ENCODE measurements at regions not wholly inside any gene's neighbourhood (a gene's known extent, or its start where the extent isn't known, plus 50 kb on each side); places are given as distances from the start of the nearest gene placed in this dataset.
"Not testable (repeated sequence)": the region's sequence is repeated elsewhere in the genome, so short reads cannot be mapped to it uniquely, and the experiment has no call there.

- no peak for DNase-seq (ENCODE audit: low spot score)
Observed at GRCh38 chr2:88925770-88926462, 234.4 kb downstream of the RPIA start.

GRCh38 chr2:88927128-88927527 lies 235.7 kb downstream of the RPIA start:
- no peak for DNase-seq (ENCODE audit: low spot score)

GRCh38 chr2:88930659-88931058 lies 239.2 kb downstream of the RPIA start:
- DNase-seq (ENCODE audit: low spot score): no peak

DNA sequence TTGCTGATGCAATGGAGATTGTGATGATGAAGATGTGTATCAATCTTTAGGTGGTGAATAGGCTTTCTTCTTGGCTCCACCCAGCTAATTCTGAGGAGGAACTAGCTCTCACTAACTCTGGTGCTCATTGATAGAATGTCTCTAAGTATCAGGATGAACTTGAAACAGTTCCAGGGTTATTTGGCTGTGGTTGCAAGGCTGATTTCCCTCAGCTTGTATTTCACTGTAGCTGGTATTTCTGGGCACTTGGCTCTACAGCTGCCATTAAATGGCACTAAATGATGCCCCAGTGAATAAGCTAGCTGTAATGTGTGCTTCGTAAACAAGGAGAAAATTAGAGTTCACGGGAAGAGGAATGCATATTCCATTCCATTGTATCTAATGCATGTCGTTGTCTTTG lies 241.2 kb downstream of the RPIA start:
- DNase-seq (ENCODE audit: low spot score): no peak

DNA sequence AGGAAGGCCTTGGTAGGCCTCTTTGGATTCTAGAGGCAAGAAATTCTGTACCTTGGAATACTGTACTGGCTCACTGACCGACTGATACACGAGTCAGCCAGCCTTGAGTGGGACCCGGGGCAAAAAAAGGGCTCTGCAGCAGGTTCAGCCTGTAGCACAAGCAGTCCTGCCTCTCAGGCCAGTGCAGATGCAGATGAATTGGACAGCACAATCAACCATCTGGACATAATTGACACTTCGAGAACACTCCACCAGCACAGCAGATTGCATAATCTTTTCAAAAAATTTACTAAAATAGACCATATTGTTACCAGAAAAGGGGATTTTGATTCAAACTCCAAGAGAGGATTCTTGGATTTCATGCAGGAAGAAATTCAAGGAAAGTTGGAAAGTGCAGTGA lies 241.6 kb downstream of the RPIA start:
- DNase-seq (ENCODE audit: low spot score): no peak

DNA sequence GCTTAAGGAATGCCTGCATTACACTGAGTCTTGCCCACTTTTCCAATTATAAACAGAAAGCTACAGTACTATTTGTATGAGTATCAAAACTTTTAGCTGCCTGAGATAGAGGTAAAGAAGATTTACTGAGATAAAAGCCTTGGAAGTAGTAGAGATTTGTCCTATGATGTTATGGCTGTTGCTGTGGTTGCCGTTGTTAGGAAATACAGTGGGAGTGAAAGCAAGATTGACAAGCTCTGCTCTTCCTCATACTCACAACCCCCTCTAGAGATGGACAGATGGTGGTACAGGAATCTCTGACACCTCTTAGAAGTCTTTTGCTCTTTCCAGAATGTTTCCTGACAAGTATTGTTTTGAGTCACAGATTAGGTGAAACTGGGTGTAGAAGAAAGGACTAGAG lies 242.5 kb downstream of the RPIA start:
- DNase-seq (ENCODE audit: low spot score): peak; percentile 62

DNA sequence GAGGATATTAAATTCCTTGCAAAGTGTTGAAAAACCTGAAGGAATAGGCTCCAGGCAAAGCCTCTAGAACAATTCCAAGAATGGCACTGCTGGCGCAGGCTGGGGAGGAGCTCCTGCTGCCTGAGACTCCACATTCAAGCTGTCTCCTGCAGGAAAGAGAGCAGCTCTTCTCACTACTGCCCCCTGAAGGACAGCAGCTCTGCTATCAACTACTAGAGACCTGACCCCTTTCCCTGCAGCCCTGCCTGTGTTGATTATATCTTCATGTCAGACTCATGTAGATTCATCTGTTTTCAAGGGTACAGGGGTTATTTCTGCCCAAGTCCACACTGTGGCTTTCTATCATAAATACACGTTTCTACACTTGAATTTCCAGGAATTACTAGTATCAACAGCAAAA lies 249.7 kb downstream of the RPIA start:
- peak; percentile 21 for DNase-seq (ENCODE audit: low spot score)

- DNase-seq (ENCODE audit: low spot score): no peak
Observed at GRCh38 chr2:88942798-88943197, 251.3 kb downstream of the RPIA start.

- DNase-seq (ENCODE audit: low spot score): no peak
Observed at GRCh38 chr2:88949336-88949735, 257.9 kb downstream of the RPIA start.

GRCh38 chr2:88950010-88950409 lies 258.5 kb downstream of the RPIA start:
- peak; percentile 37 for DNase-seq (ENCODE audit: low spot score)

- no peak for DNase-seq (ENCODE audit: low spot score)
Observed at GRCh38 chr2:88955607-88956006, 264.1 kb downstream of the RPIA start.

DNA sequence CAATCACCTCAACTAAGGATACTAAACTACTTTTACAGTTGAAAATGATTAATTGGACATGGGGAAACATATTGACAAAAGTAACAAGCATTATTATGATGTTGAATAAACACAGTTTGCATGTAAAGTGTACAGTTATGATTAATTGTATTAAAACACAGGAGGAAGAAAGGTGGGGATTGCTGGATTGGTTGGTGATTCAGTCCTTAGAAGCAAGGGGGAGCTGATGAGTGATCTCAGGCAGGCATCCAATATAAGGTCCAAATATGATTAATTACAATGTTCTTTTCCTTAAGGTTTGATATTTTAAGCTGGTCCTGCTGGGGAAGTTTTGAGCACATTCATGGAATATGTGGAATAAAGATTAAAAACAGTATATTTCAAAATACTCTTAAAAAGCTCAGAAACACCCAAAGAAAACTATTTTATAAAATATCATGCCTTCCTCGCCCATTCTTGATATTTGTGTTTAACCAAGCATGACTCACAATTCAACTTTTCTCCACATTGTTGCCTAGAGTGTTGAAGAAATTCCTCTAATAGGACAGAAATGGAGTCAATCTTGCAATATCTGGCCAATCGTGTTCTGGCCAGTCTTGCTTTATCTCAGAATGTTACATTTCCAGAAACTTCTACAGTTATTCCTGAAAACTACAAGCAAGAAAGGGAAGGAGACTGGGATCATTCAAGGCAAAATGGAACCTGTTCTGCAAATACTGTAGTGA lies 268.2 kb downstream of the RPIA start:
- DNase-seq (ENCODE audit: low spot score): peak; percentile 19

- peak; percentile 11 for DNase-seq (ENCODE audit: low spot score)
Observed at GRCh38 chr2:88961323-88961722, 269.9 kb downstream of the RPIA start.

DNA sequence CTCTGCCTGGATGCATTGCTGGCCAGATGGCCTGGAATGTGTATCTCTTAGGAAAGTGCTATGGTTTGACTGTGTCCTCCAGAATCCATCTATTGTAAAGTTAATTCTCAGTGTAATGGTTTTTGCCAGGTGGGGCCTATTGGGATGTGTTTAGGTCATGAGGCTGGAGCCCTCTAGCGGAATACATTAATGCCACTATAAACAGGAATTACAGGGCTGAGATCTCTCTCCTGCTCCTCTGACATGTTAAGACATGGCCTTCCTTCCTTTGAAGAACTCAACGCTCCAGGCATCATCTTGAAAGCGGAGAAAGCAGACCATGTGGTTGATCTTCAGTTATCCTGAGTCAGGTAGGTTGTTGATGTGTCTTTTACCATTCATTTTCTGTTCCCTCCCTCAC lies 276.4 kb downstream of the RPIA start:
- DNase-seq (ENCODE audit: low spot score): no peak

DNA sequence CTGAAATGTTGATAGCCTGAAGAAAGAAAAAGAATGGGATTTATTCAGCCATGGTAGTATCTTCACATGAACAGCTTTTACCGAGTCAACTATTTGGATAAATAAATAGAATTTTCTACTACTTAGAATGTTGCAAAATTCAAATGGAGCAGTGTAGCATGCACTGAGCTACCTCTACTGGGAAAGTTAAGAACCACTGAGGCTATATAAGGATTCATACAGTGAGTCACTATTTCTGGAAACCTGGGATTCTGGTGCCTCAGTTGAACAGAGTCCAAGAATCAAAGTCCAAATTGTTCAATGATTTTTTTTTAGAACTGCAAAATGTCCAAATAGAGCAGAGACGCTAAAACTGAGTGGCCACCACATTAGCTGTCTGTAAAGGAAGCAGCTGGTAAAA lies 286.5 kb downstream of the RPIA start:
- DNase-seq (ENCODE audit: low spot score): not testable (repeated sequence)

- DNase-seq (ENCODE audit: low spot score): not testable (repeated sequence)
Observed at GRCh38 chr2:88978446-88978845, 287.0 kb downstream of the RPIA start.

- DNase-seq (ENCODE audit: low spot score): not testable (repeated sequence)
Observed at GRCh38 chr2:88984079-88984478, 292.6 kb downstream of the RPIA start.

DNA sequence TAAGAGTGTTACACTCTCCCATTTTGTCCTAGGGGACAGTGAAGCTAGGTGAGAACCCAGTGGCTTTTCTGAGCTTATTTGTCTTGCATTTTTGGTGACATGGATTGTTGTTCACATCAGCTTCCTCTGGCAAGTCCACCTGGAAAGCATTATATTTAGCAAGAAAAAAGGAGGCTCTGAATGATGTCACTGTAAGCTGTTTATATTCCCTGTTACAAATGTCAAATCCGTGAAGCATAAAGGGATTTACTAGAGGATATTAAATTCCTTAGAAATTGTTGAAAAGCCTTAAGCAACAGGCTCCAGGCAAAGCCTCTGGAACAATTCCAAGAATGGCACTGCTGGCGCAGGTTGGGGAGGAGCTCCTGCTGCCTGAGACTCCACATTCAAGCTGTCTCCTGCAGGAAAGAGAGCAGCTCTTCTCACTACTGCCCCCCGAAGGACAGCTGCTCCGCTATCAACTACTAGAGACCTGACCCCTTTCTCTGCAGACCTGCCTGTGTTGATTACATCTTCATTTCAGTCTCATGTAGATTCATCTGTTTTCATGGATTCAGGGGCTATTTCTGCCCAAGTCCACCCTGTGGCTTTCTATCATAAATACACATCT lies 295.4 kb downstream of the RPIA start:
- peak; percentile 12 for DNase-seq (ENCODE audit: low spot score)

GRCh38 chr2:88988617-88989016 lies 297.1 kb downstream of the RPIA start:
- not testable (repeated sequence) for DNase-seq (ENCODE audit: low spot score)

- not testable (repeated sequence) for DNase-seq (ENCODE audit: low spot score)
Observed at GRCh38 chr2:88992819-88993218, 301.3 kb downstream of the RPIA start.

DNA sequence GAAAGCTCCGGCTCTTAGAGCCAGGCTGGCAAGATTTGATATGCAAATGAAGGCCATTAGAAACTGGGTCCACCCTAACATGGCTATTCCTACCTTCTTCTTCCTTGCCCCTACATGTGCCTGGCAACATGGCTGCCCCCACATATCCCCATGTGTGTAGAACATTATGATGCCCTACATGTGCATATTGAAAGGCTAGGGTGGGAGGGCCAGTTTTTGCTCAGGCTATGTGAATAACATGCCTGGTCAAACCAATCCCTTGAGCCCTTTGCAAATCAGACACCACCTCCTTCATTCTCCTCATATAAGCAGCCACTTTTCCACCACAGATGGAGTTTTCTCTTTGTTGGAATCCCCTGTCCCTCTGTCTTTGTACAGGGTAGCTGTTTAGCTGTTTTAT lies 303.4 kb downstream of the RPIA start:
- DNase-seq (ENCODE audit: low spot score): not testable (repeated sequence)

- not testable (repeated sequence) for DNase-seq (ENCODE audit: low spot score)
Observed at GRCh38 chr2:88996588-88996987, 305.1 kb downstream of the RPIA start.

DNA sequence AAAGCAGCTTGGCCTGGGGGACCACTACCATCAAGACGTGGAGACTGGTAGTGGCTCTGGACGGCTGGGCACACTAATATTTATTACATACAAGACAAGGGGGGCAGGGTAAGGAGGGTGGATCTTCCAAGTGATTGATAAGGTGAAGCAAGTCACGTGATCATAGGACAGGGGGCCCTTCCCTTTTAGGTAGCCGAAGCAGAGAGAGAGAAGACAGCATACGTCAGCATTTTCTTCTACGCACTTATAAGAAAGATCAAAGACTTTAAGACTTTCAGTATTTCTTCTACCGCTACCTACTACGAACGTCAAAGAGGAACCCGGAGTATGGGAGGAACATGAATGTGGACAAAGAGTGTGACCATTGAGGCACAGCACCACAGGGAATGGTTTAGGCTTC lies 307.9 kb downstream of the RPIA start:
- DNase-seq (ENCODE audit: low spot score): no peak

All from SW480 (cell line).